HG03520 (cell line): ENCODE measurements at regions not wholly inside any gene's neighbourhood (a gene's known extent, or its start where the extent isn't known, plus 50 kb on each side); places are given as distances from the start of the nearest gene placed in this dataset.
"Not testable (repeated sequence)": the region's sequence is repeated elsewhere in the genome, so short reads cannot be mapped to it uniquely, and the experiment has no call there.

Experiments
- ATAC-seq: cut with Tn5 transposase; IDR thresholded peaks from one replicate; pipeline ENCODE4 v1.9.1; 2021; ENCODE audit warnings: mild to moderate bottlenecking, moderate library complexity; ENCODE audit not compliant: unreplicated experiment

- no peak for ATAC-seq
Measured at GRCh38 chr6:135604035-135604860, 106.7 kb upstream of the AHI1 start.

- ATAC-seq: no peak
Measured at GRCh38 chr6:135605278-135605790, 107.8 kb upstream of the AHI1 start.

- no peak for ATAC-seq
Measured at GRCh38 chr6:135606392-135606791, 108.9 kb upstream of the AHI1 start.

GRCh38 chr6:135608031-135608430, 110.5 kb upstream of the AHI1 start:
- ATAC-seq: no peak

GRCh38 chr6:135610192-135610591, 112.7 kb upstream of the AHI1 start:
- ATAC-seq: not testable (repeated sequence)

- ATAC-seq: no peak
Measured at GRCh38 chr6:135616655-135617054, 119.1 kb upstream of the AHI1 start.

GRCh38 chr6:135617222-135617621, 119.7 kb upstream of the AHI1 start:
- ATAC-seq: no peak

GRCh38 chr6:135622081-135622480, 124.5 kb upstream of the AHI1 start:
- ATAC-seq: no peak

GRCh38 chr6:135623979-135624378, 126.4 kb upstream of the AHI1 start:
- ATAC-seq: no peak

- no peak for ATAC-seq
Measured at GRCh38 chr6:135624402-135625295, 127.1 kb upstream of the AHI1 start.

GRCh38 chr6:135626001-135626400, 128.5 kb upstream of the AHI1 start:
- not testable (repeated sequence) for ATAC-seq

- ATAC-seq: peak; percentile 72
Measured at GRCh38 chr6:135627092-135627715, 129.7 kb upstream of the AHI1 start.

GRCh38 chr6:135630789-135631376, 133.3 kb upstream of the AHI1 start:
- no peak for ATAC-seq

- no peak for ATAC-seq
Measured at GRCh38 chr6:135631821-135632220, 134.3 kb upstream of the AHI1 start.

GRCh38 chr6:135633573-135633972, 136.0 kb upstream of the AHI1 start:
- no peak for ATAC-seq

GRCh38 chr6:135637701-135638100, 140.2 kb upstream of the AHI1 start:
- no peak for ATAC-seq

GRCh38 chr6:135638108-135638507, 140.6 kb upstream of the AHI1 start:
- ATAC-seq: no peak

GRCh38 chr6:135640048-135640447, 142.5 kb upstream of the AHI1 start:
- ATAC-seq: no peak

GRCh38 chr6:135640449-135641111, 143.0 kb upstream of the AHI1 start:
- no peak for ATAC-seq

GRCh38 chr6:135642912-135643311, 145.4 kb upstream of the AHI1 start:
- no peak for ATAC-seq
